ENCODE measurements at regions not wholly inside any gene's neighbourhood (a gene's known extent, or its start where the extent isn't known, plus 50 kb on each side); places are given as distances from the start of the nearest gene placed in this dataset.

DNA sequence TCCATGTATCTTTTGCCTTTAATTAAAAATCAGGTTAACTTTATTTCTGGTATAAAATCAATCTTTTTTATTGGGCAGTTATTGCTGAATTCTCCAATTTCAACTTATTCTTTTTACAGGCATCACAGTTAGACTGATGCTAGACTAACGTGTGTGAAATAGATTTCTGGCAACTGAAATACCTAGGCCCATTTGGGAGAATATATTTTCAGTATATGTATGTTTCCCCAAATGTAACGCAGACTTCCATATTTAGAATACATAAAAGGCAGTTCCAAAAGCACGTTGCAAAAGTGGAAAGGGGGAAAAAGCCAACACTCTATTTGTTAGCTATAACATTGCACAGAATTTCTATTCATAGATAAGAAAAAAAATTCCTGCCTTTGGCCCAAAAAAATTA, 297.0 kb downstream of the ATP23 start:
- no peaks in the 10 kb centered on the region for H3K9me2 ChIP-seq (replicated peaks; ENCODE audit: control insufficient read depth, low read length)
- no peaks in the 10 kb centered on the region for H3K36me3 ChIP-seq (ENCODE audit: control insufficient read depth, low read length)
- no peaks in the 10 kb centered on the region for H4K20me1 ChIP-seq (ENCODE audit: control insufficient read depth, insufficient read depth, low read depth, low read length)
- no peak overlapping the region for H3K27ac ChIP-seq (ENCODE audit: low read depth, low read length)
- H3K4me3 ChIP-seq (ENCODE audit: low read length): no peak overlapping the region
- no peaks in the 10 kb centered on the region for H3K4me1 ChIP-seq (ENCODE audit: control insufficient read depth, low read length)
- H3F3A ChIP-seq (ENCODE audit: control insufficient read depth, insufficient read depth): no peaks in the 10 kb centered on the region
- no peaks in the 10 kb centered on the region for H3K27me3 ChIP-seq (ENCODE audit: control insufficient read depth, low read length)
- H3K4me2 ChIP-seq (ENCODE audit: low read length): no peak overlapping the region
- H3K79me2 ChIP-seq (ENCODE audit: control insufficient read depth, low read length): no peaks in the 10 kb centered on the region
- no peak for TF ChIP-seq EZH2phosphoT487 (IDR thresholded peaks at IDR 0.05; ENCODE audit: borderline replicate concordance, low read length)
- TF ChIP-seq, protein P1, sequence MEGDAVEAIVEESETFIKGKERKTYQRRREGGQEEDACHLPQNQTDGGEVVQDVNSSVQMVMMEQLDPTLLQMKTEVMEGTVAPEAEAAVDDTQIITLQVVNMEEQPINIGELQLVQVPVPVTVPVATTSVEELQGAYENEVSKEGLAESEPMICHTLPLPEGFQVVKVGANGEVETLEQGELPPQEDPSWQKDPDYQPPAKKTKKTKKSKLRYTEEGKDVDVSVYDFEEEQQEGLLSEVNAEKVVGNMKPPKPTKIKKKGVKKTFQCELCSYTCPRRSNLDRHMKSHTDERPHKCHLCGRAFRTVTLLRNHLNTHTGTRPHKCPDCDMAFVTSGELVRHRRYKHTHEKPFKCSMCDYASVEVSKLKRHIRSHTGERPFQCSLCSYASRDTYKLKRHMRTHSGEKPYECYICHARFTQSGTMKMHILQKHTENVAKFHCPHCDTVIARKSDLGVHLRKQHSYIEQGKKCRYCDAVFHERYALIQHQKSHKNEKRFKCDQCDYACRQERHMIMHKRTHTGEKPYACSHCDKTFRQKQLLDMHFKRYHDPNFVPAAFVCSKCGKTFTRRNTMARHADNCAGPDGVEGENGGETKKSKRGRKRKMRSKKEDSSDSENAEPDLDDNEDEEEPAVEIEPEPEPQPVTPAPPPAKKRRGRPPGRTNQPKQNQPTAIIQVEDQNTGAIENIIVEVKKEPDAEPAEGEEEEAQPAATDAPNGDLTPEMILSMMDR (IDR thresholded peaks at IDR 0.05; ENCODE audit: low read depth, low read length, poor library complexity, severe bottlenecking): no peak
- H3K9me3 ChIP-seq (ENCODE audit: control insufficient read depth, insufficient read depth, low read length): no peaks in the 10 kb centered on the region

DNA sequence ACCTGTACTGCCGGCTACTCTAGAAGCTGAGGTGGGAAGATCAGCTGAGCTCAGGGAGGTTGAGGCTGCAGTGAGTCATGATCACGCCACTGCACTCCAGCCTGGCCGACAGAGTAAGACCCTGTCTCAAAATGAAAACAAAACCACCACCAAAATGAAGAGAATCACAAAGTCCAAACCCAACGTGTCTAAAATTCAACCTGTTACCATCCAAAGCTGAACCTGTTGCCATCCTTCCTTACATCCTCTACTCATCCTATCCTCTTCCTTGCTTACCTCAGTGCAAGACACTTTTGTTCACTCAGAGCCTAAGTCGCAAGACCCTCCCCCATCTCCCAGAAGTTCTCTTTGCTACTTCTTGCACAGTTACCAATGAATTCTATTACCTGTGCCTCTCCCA, 299.7 kb downstream of the ATP23 start:
- Histone ChIP-seq H3K27me3 (ENCODE audit: control insufficient read depth, low read length) (no peaks in the 10 kb centered on the region), H4K20me1 (ENCODE audit: control insufficient read depth, insufficient read depth, low read depth, low read length) (no peaks in the 10 kb centered on the region), H3K4me2 (ENCODE audit: low read length) (no peak overlapping the region), H3K9me2 (replicated peaks; ENCODE audit: control insufficient read depth, low read length) (no peaks in the 10 kb centered on the region), H3K4me3 (ENCODE audit: low read length) (no peak overlapping the region), H3K27ac (ENCODE audit: low read depth, low read length) (no peak overlapping the region), H3K36me3 (ENCODE audit: control insufficient read depth, low read length) (no peaks in the 10 kb centered on the region), H3K4me1 (ENCODE audit: control insufficient read depth, low read length) (no peaks in the 10 kb centered on the region), H3K79me2 (ENCODE audit: control insufficient read depth, low read length) (no peaks in the 10 kb centered on the region), H3F3A (ENCODE audit: control insufficient read depth, insufficient read depth) (no peaks in the 10 kb centered on the region), H3K9me3 (ENCODE audit: control insufficient read depth, insufficient read depth, low read length) (no peaks in the 10 kb centered on the region)
- TF ChIP-seq, protein P1 (IDR thresholded peaks at IDR 0.05; ENCODE audit: low read depth, low read length, poor library complexity, severe bottlenecking): no peak
- TF ChIP-seq EZH2phosphoT487 (IDR thresholded peaks at IDR 0.05; ENCODE audit: borderline replicate concordance, low read length): no peak

DNA sequence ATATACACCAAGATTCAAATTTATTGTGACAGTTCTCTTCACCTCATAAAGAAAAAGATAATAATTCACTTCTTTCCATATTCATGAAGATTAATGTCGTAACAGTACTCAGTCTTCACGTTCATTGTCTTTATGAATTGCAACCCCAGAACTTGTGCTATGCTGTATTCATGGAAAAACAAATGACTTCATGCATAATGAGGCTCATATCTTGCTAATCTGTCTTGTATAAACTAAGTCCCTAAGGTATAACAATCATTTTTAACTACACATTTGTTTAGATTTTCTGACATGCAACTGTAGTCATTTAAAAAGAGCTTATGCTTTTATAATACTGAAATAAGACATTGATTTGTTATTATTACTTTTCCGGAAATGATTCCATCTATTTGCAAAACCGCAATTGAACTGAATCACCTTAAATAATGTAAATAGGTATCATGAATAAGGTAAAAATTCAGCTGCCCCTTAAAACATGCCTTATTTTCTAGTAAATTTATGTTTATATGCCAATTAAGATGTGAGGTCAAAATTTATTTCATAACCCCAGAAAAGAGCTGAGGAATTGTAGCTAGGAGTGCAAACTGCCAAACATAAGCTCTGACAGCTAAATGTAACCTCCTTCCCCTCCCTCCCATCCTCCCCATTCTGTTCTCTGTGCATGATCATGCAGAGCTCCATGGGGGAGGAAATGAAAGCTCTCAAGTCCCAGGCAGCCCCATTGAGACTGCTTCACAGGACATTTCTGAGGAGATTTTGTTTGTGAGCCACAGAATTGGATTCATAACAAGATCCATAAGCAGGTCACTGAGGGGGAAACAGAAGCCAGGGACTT, 301.6 kb downstream of the ATP23 start:
- TF ChIP-seq, protein P1 (IDR thresholded peaks at IDR 0.05; ENCODE audit: low read depth, low read length, poor library complexity, severe bottlenecking): no peak
- TF ChIP-seq EZH2phosphoT487 (IDR thresholded peaks at IDR 0.05; ENCODE audit: borderline replicate concordance, low read length): no peak
- H3K27me3 ChIP-seq (ENCODE audit: control insufficient read depth, low read length): no peaks in the 10 kb centered on the region
- H4K20me1 ChIP-seq (ENCODE audit: control insufficient read depth, insufficient read depth, low read depth, low read length): no peaks in the 10 kb centered on the region
- H3K27ac ChIP-seq (ENCODE audit: low read depth, low read length): no peak overlapping the region
- no peaks in the 10 kb centered on the region for H3K36me3 ChIP-seq (ENCODE audit: control insufficient read depth, low read length)
- no peaks in the 10 kb centered on the region for H3K79me2 ChIP-seq (ENCODE audit: control insufficient read depth, low read length)
- H3K9me2 ChIP-seq (replicated peaks; ENCODE audit: control insufficient read depth, low read length): no peaks in the 10 kb centered on the region
- no peaks in the 10 kb centered on the region for H3K9me3 ChIP-seq (ENCODE audit: control insufficient read depth, insufficient read depth, low read length)
- no peak overlapping the region for H3K4me3 ChIP-seq (ENCODE audit: low read length)
- no peak overlapping the region for H3K4me2 ChIP-seq (ENCODE audit: low read length)
- H3F3A ChIP-seq (ENCODE audit: control insufficient read depth, insufficient read depth): no peaks in the 10 kb centered on the region
- no peaks in the 10 kb centered on the region for H3K4me1 ChIP-seq (ENCODE audit: control insufficient read depth, low read length)

All from DOHH2 (cell line).